Karpas-422 (cell line): ENCODE measurements at regions not wholly inside any gene's neighbourhood (a gene's known extent, or its start where the extent isn't known, plus 50 kb on each side); places are given as distances from the start of the nearest gene placed in this dataset.
"Not testable (repeated sequence)": the region's sequence is repeated elsewhere in the genome, so short reads cannot be mapped to it uniquely, and the experiment has no call there.

Experiments used
- DNase-seq: peaks from one replicate; pipeline ENCODE4 v3.0.0-alpha.2; 2015
- H2AFZ ChIP-seq: fragments of 200-600 bp; sonication (generic); 2 replicates; pipeline ENCODE4 v1.6.1; 2014; ENCODE audit warnings: antibody characterized with exemption, low read length, mixed read lengths
- H3K27ac ChIP-seq: fragments of 200-600 bp; sonication (generic); 2 replicates; pipeline ENCODE4 v1.5.1; 2014; ENCODE audit warnings: mild to moderate bottlenecking, low read length, moderate library complexity
- H3K27me3 ChIP-seq: fragments of 200-600 bp; sonication (generic); 2 replicates; pipeline ENCODE4 v1.6.1; 2014; ENCODE audit warnings: low read length, mixed read lengths
- H3K36me3 ChIP-seq: fragments of 200-600 bp; sonication (generic); 2 replicates; pipeline ENCODE4 v1.6.1; 2014; ENCODE audit warnings: low read length, mixed read lengths; ENCODE audit not compliant: insufficient read depth
- H3K4me1 ChIP-seq: fragments of 200-600 bp; sonication (generic); 2 replicates; pipeline ENCODE4 v1.6.1; 2014; ENCODE audit warnings: mild to moderate bottlenecking, low read length, mixed read lengths
- H3K4me2 ChIP-seq: fragments of 200-600 bp; sonication (generic); 2 replicates; pipeline ENCODE4 v1.6.1; 2014; ENCODE audit warnings: low read length, low read depth, mild to moderate bottlenecking; ENCODE audit not compliant: poor library complexity, severe bottlenecking
- H3K4me3 ChIP-seq: fragments of 200-600 bp; sonication (generic); 2 replicates; pipeline ENCODE4 v1.5.1; 2014; ENCODE audit warnings: mild to moderate bottlenecking, antibody characterized with exemption, low read length, mixed read lengths
- H3K79me2 ChIP-seq: fragments of 200-600 bp; sonication (generic); 2 replicates; pipeline ENCODE4 v1.6.1; 2014; ENCODE audit warnings: mild to moderate bottlenecking, low read length, mixed read lengths
- H3K9ac ChIP-seq: fragments of 200-600 bp; sonication (generic); 2 replicates; pipeline ENCODE4 v1.6.0; 2014; ENCODE audit warnings: low read length
- H3K9me2 ChIP-seq: fragments of 200-600 bp; sonication (generic), shearing (Covaris generic); replicated peaks from 2 replicates; pipeline ENCODE4 v1.6.0; 2014; ENCODE audit warnings: mild to moderate bottlenecking, low read length, moderate library complexity; ENCODE audit not compliant: insufficient read depth
- H3K9me3 ChIP-seq: fragments of 300-700, 200-600 bp; sonication (generic); 2 replicates; pipeline ENCODE4 v1.6.1; 2014; ENCODE audit warnings: low read length, mixed read lengths
- H4K20me1 ChIP-seq: fragments of 200-600 bp; sonication (generic); 2 replicates; pipeline ENCODE4 v1.6.1; 2014; ENCODE audit warnings: mild to moderate bottlenecking, antibody characterized with exemption, low read length, low read depth; ENCODE audit not compliant: insufficient read depth

DNA sequence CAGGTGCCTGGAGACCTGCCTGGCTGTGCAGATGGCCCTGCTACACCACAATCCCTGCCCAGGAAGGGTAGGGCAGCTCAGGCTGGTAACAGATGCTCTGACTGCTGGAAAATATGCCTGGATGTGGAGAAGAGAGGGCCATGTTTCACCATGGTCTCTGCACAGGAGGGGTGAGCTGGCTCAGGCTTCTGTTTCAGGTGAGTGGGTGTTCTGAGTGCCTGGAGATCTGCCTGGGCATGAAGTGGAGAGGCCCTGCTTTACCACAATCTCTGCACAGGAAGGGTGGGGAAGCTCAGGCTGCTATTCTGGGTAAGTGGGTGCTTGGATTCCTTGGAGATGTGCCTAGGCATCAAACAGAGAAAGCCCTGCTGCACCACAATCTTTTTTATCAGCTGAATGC lies 350.1 kb downstream of the KIF20B start:
- Histone ChIP-seq H3K9ac (no peak overlapping the region), H3K79me2 (no peaks in the 10 kb centered on the region), H3K4me2 (no peak overlapping the region), H3K27me3 (no peaks in the 10 kb centered on the region), H4K20me1 (no peaks in the 10 kb centered on the region), H2AFZ (no peak overlapping the region), H3K9me3 (no peaks in the 10 kb centered on the region), H3K36me3 (no peaks in the 10 kb centered on the region), H3K4me1 (no peaks in the 10 kb centered on the region), H3K9me2 (no peaks in the 10 kb centered on the region), H3K27ac (no peak overlapping the region), H3K4me3 (no peak overlapping the region)
- DNase-seq = no peak

DNA sequence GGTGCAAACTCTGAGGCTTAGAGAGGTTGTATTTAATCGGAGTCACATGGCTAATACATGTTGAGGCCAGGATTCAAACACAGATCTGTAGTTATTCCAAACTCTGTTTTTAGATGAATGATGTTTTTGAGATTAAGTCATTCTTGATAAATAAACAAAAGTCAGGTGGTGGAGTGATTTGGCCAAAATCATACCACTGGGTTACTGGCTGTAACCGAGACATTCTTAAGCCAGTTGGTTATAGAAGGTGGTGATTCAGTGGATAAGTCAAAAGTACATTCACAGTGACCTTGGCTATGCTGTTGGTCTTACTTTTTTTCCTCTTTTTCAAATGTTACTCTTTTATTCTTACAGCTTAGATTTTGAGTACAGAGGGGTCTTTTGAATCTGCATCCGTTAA lies 361.4 kb downstream of the KIF20B start:
- H3K9ac ChIP-seq = no peak overlapping the region
- H2AFZ ChIP-seq = no peak overlapping the region
- H3K9me2 ChIP-seq = no peaks in the 10 kb centered on the region
- DNase-seq = no peak
- no peaks in the 10 kb centered on the region for H3K36me3 ChIP-seq
- no peak overlapping the region for H3K4me2 ChIP-seq
- no peak overlapping the region for H3K4me3 ChIP-seq
- H3K27me3 ChIP-seq = no peaks in the 10 kb centered on the region
- no peak overlapping the region for H3K27ac ChIP-seq
- H3K4me1 ChIP-seq = no peaks in the 10 kb centered on the region
- no peaks in the 10 kb centered on the region for H4K20me1 ChIP-seq
- H3K9me3 ChIP-seq = no peaks in the 10 kb centered on the region
- H3K79me2 ChIP-seq = no peaks in the 10 kb centered on the region

DNA sequence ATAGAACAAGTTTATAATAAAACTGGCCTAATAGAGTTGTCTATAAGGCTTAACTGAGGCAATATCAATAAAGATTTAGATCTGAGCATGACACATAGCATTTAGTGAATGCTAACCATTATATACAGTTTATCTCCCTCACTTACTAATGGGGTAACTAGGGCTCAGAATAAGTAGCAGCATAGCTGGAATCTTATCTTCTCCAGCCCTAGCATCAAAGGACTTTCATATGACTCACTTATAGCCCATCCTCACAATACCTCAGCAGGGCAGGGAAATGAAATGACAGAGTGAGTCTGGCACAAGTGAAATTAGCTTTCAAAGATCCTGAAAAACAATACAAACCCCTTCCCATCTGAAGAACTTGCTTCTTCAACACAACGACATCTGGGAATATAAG lies 362.9 kb downstream of the KIF20B start:
- Histone ChIP-seq H4K20me1 (no peaks in the 10 kb centered on the region), H3K4me3 (no peak overlapping the region), H3K27me3 (no peaks in the 10 kb centered on the region), H3K9me2 (no peaks in the 10 kb centered on the region), H3K79me2 (no peaks in the 10 kb centered on the region), H3K4me2 (no peak overlapping the region), H3K9me3 (no peaks in the 10 kb centered on the region), H2AFZ (no peak overlapping the region), H3K4me1 (no peaks in the 10 kb centered on the region), H3K9ac (no peak overlapping the region), H3K36me3 (no peaks in the 10 kb centered on the region), H3K27ac (no peak overlapping the region)
- DNase-seq = no peak

DNA sequence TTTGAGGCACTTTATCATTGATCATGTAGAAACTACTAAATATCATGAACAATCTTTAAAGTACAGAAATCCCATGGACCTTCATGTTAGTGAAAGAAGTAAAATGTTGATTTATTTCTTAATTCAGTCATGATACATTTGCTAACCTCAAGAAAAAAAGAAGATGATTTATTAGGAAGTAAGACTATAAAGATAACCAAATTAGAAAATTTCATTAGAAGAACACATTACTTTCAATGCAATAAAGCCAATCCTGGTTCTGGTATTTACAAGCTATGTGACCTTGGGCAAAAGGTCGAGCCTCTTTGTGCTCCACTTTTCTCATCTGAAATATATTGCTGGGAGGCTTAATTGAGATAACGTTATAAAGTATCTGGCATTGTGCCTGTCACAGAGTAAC lies 365.0 kb downstream of the KIF20B start:
- no peak overlapping the region for H3K4me2 ChIP-seq
- H3K27me3 ChIP-seq = no peaks in the 10 kb centered on the region
- no peaks in the 10 kb centered on the region for H3K36me3 ChIP-seq
- H3K9me3 ChIP-seq = no peaks in the 10 kb centered on the region
- H4K20me1 ChIP-seq = no peaks in the 10 kb centered on the region
- no peaks in the 10 kb centered on the region for H3K4me1 ChIP-seq
- H3K79me2 ChIP-seq = no peaks in the 10 kb centered on the region
- no peak for DNase-seq
- H2AFZ ChIP-seq = no peak overlapping the region
- no peaks in the 10 kb centered on the region for H3K9me2 ChIP-seq
- no peak overlapping the region for H3K9ac ChIP-seq
- H3K4me3 ChIP-seq = no peak overlapping the region
- H3K27ac ChIP-seq = no peak overlapping the region

DNA sequence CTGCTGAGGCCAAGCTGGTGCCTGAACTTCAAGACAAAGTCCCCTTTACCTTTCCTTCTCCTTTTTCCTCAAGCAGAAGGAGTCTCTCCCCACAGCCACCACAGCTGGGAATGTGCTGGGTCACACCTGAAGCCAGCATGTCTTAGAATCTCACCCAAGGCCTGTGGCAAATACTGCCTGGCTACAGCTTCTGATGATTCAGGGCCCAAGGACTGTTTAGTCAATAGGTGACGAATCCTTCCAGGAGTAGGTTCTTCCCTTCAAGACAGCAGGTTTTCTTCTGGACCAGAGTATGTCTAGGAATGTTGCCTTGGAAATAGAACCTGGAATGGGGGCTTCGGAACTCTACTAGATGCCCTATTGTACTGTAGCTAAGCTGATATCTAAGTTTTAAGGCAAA lies 374.6 kb downstream of the KIF20B start:
- Histone ChIP-seq H3K79me2 (no peaks in the 10 kb centered on the region), H3K4me1 (no peaks in the 10 kb centered on the region), H3K4me3 (no peak overlapping the region), H4K20me1 (no peaks in the 10 kb centered on the region), H3K36me3 (no peaks in the 10 kb centered on the region), H3K9me3 (no peaks in the 10 kb centered on the region), H3K9ac (no peak overlapping the region), H2AFZ (no peak overlapping the region), H3K4me2 (no peak overlapping the region), H3K9me2 (no peaks in the 10 kb centered on the region), H3K27ac (no peak overlapping the region), H3K27me3 (no peaks in the 10 kb centered on the region)
- DNase-seq = no peak

DNA sequence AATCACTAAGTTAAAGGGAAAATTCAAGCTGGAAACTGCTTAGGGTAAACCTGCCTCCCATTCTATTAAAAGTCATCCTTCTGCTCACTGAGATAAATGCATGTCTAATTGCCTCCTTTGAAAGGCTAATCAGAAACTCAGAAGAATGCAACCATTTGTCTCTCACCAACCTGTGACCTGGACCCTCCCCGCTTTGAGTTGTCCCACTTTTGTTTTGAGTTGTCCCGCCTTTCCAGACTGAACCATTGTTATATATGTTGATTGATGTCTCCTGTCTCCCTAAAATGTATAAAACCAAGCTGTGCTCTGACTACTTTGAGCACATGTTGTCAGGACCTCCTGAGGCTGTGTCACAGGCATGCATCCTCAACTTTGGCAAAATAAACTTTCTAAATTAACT lies 378.4 kb downstream of the KIF20B start:
- no peak for DNase-seq
- no peaks in the 10 kb centered on the region for H4K20me1 ChIP-seq
- H2AFZ ChIP-seq = no peak overlapping the region
- no peaks in the 10 kb centered on the region for H3K27me3 ChIP-seq
- no peak overlapping the region for H3K27ac ChIP-seq
- no peak overlapping the region for H3K9ac ChIP-seq
- no peak overlapping the region for H3K4me3 ChIP-seq
- H3K4me2 ChIP-seq = no peak overlapping the region
- H3K36me3 ChIP-seq = no peaks in the 10 kb centered on the region
- H3K4me1 ChIP-seq = no peaks in the 10 kb centered on the region
- no peaks in the 10 kb centered on the region for H3K9me2 ChIP-seq
- no peaks in the 10 kb centered on the region for H3K9me3 ChIP-seq
- no peaks in the 10 kb centered on the region for H3K79me2 ChIP-seq

DNA sequence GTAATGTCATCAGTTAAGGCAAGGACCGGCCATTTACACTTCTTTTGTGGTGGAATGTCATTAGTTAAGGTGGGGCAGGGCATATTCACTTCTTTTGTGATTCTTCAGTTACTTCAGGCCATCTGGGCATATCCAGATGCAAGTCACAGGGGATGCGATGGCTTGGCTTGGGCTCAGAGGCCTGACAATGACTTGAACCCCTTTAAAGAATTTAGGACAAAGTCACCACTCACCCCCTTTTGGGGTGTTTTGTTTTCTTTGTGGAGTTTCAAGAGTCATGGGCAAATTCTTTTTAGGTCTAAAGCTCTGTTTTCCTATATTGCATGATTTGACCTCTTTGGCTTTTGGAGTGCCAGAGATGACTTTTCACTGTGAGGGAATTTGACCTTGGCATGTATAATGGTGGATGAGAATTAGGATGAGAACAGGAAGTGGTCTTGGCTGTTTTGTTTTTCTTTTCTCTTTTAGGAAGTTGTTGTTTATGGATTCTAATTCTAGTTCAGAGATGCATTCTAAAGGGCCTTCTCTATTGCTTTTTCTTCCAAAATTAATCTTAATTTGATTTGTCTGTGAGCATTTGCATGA lies 385.3 kb downstream of the KIF20B start:
- not testable (repeated sequence) for DNase-seq, H4K20me1 ChIP-seq, H3K79me2 ChIP-seq, H3K36me3 ChIP-seq, H3K4me3 ChIP-seq, H3K9me2 ChIP-seq, H3K27ac ChIP-seq, H3K9me3 ChIP-seq, H3K4me1 ChIP-seq, H2AFZ ChIP-seq, H3K27me3 ChIP-seq, H3K4me2 ChIP-seq, H3K9ac ChIP-seq

DNA sequence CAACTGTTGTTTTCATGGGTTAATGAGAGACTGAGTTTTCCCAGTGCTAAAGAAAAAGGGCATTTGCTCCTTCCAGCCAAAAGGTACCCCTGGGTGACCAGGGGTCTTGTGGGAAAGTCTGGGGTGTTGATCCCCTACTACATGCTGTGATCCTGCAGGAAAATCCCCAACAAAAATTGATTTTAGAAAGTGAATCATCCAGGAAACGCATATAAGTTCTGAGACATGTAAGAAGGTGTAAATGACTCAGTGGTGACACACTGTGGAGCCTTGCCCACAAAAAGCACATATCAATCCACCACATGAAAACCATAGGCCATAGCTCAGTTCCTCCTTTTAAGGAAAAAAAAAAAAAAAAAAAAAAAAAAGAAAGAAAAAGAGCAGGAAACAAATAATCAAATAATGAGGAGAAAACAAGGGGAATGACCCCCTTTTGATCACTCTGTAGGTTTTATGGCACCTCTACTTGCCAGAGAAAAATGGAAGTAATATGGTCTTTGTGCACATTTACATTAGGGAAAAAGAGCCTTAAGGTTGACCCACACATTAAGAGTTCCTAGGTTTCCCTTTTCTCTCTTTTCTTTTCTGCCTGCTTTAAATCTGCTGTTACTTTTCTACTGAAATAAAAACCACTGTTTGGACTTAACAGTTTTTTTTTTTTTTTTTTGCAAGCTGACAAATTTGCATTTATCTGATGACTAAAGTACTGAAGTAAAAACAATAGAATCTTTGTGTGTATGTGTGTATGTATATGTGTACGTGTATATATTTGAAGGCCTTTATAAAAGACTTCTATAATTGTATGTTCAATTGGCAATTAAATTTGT lies 386.0 kb downstream of the KIF20B start:
- no peaks in the 10 kb centered on the region for H3K27me3 ChIP-seq
- no peak overlapping the region for H3K4me2 ChIP-seq
- no peak overlapping the region for H3K9ac ChIP-seq
- H4K20me1 ChIP-seq = no peaks in the 10 kb centered on the region
- H3K4me3 ChIP-seq = no peak overlapping the region
- H3K9me2 ChIP-seq = no peaks in the 10 kb centered on the region
- H3K79me2 ChIP-seq = no peaks in the 10 kb centered on the region
- no peak for DNase-seq
- H2AFZ ChIP-seq = no peak overlapping the region
- H3K4me1 ChIP-seq = no peaks in the 10 kb centered on the region
- H3K9me3 ChIP-seq = no peaks in the 10 kb centered on the region
- no peaks in the 10 kb centered on the region for H3K36me3 ChIP-seq
- no peak overlapping the region for H3K27ac ChIP-seq
